ENCODE measurements at regions not wholly inside any gene's neighbourhood (a gene's known extent, or its start where the extent isn't known, plus 50 kb on each side); places are given as distances from the start of the nearest gene placed in this dataset.
"Not testable (repeated sequence)": the region's sequence is repeated elsewhere in the genome, so short reads cannot be mapped to it uniquely, and the experiment has no call there.

- DNase-seq, result no peak
Observed at GRCh38 chr14:105850853-105851581, 324.6 kb downstream of the TMEM121 start.

- DNase-seq, result no peak
Observed at GRCh38 chr14:105851716-105852377, 325.5 kb downstream of the TMEM121 start.

GRCh38 chr14:105852378-105853088 is 326.1 kb downstream of the TMEM121 start:
- DNase-seq, result no peak

GRCh38 chr14:105853089-105853906 is 326.9 kb downstream of the TMEM121 start:
- no peak for DNase-seq

DNA sequence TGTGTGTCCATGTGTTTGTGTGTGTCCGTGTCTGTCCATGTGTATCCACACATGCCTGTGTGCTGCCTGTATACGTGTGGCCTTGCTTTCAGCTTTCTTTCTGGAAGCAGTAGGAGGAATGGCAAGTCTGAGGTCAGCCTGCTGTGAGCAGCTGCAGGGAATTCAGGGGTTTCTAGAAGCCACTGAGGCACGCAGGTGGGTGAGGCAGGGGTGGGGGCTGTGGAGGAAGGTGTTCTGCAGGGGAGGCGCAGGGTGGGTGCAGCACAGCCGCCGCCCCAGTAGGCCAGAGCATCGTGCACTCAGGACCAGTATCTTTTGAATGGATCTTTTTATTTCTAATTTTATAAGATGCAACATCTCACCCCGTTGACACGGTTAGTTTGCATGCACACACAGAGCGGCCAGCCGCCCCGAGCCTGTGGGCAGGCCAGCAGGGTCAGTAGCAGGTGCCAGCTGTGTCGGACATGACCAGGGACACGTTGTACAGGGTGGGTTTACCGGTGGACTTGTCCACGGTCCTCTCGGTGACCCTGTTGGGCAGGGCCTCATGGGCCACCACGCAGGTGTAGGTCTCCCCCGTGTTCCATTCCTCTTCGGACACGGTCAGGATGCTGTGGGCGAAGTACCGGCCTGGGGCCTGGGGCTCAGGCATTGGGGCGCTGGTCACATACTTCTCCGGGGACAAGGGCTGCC is 327.7 kb downstream of the TMEM121 start:
- no peak for DNase-seq

DNA sequence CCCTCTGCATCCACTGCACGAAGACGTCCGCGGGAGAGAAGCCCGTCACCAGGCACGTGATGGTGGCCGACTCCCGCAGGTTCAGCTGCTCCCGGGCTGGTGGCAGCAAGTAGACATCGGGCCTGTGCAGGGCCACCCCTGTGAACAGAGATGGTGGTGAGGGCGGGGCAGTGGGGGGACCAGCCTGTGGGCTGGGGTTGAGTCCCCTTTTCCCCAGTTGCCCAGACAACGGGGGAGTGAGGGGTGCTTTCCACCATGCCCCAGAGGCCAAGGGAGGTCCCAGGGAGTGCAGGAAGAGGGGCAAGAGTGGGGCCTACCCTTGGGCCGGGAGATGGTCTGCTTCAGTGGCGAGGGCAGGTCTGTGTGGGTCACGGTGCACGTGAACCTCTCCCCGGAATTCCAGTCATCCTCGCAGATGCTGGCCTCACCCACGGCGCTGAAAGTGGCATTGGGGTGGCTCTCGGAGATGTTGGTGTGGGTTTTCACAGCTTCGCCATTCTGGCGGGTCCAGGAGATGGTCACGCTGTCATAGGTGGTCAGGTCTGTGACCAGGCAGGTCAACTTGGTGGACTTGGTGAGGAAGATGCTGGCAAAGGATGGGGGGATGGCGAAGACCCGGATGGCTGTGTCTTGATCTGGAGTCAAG is 328.3 kb downstream of the TMEM121 start:
- DNase-seq, result no peak

DNA sequence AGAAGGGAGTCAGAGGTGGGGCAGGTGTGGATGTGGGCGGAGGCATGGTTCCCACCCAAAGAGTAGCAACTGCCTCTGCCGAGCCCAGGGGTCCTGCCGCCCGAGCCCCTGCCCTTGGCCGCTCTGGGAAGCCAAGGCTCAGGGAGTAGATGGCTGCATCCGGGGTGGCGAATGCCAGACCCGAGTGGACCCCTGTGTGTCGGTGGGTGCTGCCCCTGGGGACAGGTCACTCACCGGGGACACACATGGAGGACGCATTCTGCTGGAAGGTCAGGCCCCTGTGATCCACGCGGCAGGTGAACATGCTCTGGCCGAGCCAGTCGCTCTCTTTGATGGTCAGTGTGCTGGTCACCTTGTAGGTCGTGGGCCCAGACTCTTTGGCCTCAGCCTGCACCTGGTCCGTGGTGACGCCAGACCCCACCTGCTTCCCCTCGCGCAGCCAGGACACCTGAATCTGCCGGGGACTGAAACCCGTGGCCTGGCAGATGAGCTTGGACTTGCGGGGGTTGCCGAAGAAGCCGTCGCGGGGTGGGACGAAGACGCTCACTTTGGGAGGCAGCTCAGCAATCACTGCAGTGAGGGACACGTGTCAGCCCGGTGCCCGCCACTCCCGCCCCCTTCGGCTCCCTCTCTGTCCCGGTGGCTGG is 329.0 kb downstream of the TMEM121 start:
- no peak for DNase-seq

DNA sequence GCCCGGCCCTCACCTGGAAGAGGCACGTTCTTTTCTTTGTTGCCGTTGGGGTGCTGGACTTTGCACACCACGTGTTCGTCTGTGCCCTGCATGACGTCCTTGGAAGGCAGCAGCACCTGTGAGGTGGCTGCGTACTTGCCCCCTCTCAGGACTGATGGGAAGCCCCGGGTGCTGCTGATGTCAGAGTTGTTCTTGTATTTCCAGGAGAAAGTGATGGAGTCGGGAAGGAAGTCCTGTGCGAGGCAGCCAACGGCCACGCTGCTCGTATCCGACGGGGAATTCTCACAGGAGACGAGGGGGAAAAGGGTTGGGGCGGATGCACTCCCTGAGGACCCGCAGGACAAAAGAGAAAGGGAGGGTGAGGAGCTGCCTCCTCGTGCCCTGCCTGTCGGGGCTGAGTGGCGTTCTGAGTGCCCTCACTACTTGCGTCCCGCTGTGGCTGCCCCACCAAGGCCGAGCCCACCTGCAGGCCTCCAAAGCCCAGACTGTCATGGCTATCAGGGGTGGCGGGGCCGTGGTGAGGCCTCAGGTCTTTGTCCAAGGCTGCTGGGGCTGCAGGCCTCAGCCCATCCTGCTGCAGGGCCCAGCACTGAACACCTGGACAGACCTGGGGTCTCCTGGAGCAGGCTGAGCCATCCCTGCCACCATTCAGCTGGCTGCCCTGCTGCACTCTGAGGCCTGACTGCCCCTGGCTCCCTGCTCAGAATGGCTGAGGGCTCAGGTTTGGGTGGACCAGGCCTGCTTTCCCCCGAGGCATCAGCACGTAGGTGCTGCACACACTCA is 329.7 kb downstream of the TMEM121 start:
- no peak for DNase-seq

- no peak for DNase-seq
Observed at GRCh38 chr14:105856676-105857219, 330.4 kb downstream of the TMEM121 start.

GRCh38 chr14:105857220-105857825 is 330.9 kb downstream of the TMEM121 start:
- no peak for DNase-seq

- no peak for DNase-seq
Observed at GRCh38 chr14:105857826-105858675, 331.7 kb downstream of the TMEM121 start.

DNA sequence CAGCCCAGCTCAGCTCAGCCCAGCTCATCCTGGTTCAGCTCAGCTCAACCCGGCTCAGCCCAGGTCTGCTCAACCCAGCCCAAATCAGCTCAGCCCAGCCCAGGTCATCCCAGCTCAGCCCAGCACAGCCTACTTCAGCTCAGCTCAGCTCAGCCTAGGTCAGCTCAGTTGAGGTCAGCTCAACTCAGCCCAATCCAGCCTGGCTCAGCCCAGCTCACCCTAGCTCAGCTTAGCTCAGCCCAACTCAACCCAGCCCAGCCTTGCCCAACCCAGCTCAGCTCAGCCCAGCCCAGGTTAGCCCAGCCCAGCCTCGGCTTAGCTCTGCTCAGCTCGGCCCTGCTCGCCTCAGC is 332.3 kb downstream of the TMEM121 start:
- no peak for DNase-seq

GRCh38 chr14:105859073-105859716 is 332.8 kb downstream of the TMEM121 start:
- DNase-seq, result not testable (repeated sequence)

DNA sequence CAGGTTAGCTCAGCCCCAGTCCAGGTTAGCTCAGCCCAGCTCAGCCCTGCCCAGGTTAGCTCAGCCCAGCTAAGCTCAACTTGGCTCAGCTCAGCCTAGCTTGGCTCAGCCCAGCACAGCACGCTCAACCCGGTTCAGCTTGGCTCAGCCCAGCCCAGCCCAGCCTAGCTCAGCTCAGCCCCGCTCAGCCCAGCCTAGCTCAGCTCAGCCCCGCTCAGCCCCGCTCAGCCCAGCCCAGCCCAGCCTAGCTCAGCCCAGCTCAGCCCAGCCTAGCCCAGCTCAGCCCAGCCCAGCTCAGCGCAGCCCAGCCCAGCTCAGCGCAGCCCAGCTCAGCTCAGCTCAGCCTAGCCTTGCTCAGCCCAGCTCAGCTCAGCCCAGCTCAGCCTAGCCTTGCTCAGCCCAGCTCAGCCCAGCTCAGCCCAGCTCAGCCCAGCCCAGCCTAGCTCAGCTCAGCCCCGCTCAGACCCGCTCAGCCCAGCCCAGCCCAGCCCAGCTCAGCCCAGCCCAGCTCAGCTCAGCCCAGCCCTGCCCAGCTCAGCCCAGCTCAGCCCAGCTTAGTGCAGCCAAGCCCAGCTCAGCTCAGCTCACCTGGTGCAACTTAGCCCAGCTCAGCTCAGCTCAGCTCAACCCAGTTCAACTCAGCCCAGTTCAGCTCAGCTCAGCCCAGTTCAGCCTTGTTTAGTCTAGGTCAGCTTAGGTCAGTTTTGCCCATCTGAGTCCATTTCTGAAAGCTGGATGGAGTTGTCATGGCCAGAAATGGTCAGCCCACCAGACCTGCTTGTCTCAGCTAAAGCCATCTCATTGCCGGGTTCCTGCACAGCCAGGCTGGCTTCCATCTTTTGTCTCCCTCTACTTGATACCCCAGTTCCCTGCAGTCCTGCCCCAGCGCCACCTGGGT is 333.6 kb downstream of the TMEM121 start:
- DNase-seq, result no peak

- DNase-seq, result no peak
Observed at GRCh38 chr14:105860615-105861580, 334.5 kb downstream of the TMEM121 start.

- no peak for DNase-seq
Observed at GRCh38 chr14:105861985-105862465, 335.6 kb downstream of the TMEM121 start.
